Astrocyte (in vitro differentiated cells and primary cell): ENCODE measurements at regions not wholly inside any gene's neighbourhood (a gene's known extent, or its start where the extent isn't known, plus 50 kb on each side); places are given as distances from the start of the nearest gene placed in this dataset.

Source experiments
- CTCF ChIP-seq: IDR thresholded peaks from 2 replicates; pipeline ENCODE4 v1.5.1; 2011; ENCODE audit warnings: low read depth, mild to moderate bottlenecking, inconsistent platforms, low read length, moderate library complexity; ENCODE audit not compliant: insufficient read depth
- EZH2 ChIP-seq: IDR thresholded peaks from 2 replicates; pipeline ENCODE4 v1.6.1; 2012; ENCODE audit warnings: mild to moderate bottlenecking, low read length, inconsistent platforms; ENCODE audit not compliant: insufficient read depth

DNA sequence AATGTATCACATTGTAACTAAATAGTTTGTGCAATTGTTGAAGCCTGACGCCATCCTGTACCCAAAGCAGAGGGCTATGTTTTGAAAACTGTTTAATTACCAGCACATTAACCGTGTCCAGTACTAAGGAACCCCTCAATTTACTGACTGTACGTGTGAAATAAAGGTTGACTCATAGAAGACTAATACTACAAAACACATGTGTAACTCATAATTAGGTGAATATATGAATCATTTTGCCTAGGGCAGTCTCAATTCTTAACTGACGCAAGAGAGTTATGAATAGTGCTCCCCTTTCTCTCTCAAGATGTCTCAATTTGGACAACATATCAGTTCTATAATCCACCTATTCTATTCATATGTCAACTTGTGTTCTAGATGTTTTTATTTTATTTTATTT is 558.4 kb downstream of the PRDM9 start:
- no peak for TF ChIP-seq CTCF
- no peak for TF ChIP-seq EZH2
